NT2/D1 (cell line): ENCODE measurements at regions not wholly inside any gene's neighbourhood (a gene's known extent, or its start where the extent isn't known, plus 50 kb on each side); places are given as distances from the start of the nearest gene placed in this dataset.

Source experiments
- YY1 ChIP-seq: IDR thresholded peaks from 2 replicates; pipeline ENCODE4 v1.6.1; 2011; ENCODE audit not compliant: insufficient read length, insufficient read depth
- ZNF274 ChIP-seq: IDR thresholded peaks from 2 replicates; pipeline ENCODE4 v1.6.1; 2011; ENCODE audit warnings: mild to moderate bottlenecking, low read depth, low read length

DNA sequence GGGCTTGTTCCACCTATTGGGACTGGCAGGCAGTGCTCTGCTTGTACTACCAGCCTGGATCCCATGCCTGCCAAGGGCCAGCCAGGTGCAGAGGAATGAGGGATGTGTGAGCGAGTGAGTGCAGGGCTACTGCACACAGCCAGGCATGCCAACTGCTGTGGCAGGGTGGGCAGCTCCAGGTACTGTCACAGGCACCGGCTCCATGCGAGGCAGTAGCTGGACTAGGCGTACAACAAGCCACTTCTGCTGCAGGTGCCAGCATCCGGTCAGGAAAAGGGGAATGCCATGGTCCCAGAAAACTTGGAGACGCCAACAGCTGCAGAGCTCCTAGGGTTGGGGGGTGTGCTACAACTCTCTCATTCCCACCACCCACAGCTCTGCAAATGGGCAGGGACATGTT is 1356.7 kb downstream of the SI start:
- TF ChIP-seq ZNF274, result no peak
- TF ChIP-seq YY1, result no peak
